NCI-H187 treated with DMSO at 0.1 percent for 48 hours (cell line): ENCODE measurements at regions not wholly inside any gene's neighbourhood (a gene's known extent, or its start where the extent isn't known, plus 50 kb on each side); places are given as distances from the start of the nearest gene placed in this dataset.
"Not testable (repeated sequence)": the region's sequence is repeated elsewhere in the genome, so short reads cannot be mapped to it uniquely, and the experiment has no call there.

ENCODE experiments used
- DNase-seq: peaks from one replicate; lab custom pipeline; 2025; lab: John Stamatoyannopoulos, UW

- not testable (repeated sequence) for DNase-seq
Measured at GRCh38 chr9:105022545-105022944, 94.6 kb upstream of the ABCA1 start.

GRCh38 chr9:105023788-105024187 is 95.8 kb upstream of the ABCA1 start:
- DNase-seq: no peak

GRCh38 chr9:105024529-105024928 is 96.6 kb upstream of the ABCA1 start:
- DNase-seq: no peak

GRCh38 chr9:105026451-105026850 is 98.5 kb upstream of the ABCA1 start:
- DNase-seq: no peak

GRCh38 chr9:105027084-105027483 is 99.1 kb upstream of the ABCA1 start:
- DNase-seq: no peak

GRCh38 chr9:105030285-105030684 is 102.3 kb upstream of the ABCA1 start:
- DNase-seq: no peak

GRCh38 chr9:105037139-105037538 is 109.2 kb upstream of the ABCA1 start:
- DNase-seq: no peak

GRCh38 chr9:105038051-105038450 is 110.1 kb upstream of the ABCA1 start:
- no peak for DNase-seq

GRCh38 chr9:105039175-105039799 is 111.3 kb upstream of the ABCA1 start:
- DNase-seq: no peak

- DNase-seq: no peak
Measured at GRCh38 chr9:105043370-105043936, 115.5 kb upstream of the ABCA1 start.

- DNase-seq: no peak
Measured at GRCh38 chr9:105044518-105044917, 116.6 kb upstream of the ABCA1 start.

GRCh38 chr9:105046907-105047741 is 119.2 kb upstream of the ABCA1 start:
- no peak for DNase-seq

- DNase-seq: no peak
Measured at GRCh38 chr9:105047742-105048041, 119.7 kb upstream of the ABCA1 start.

- DNase-seq: no peak
Measured at GRCh38 chr9:105048331-105048730, 120.4 kb upstream of the ABCA1 start.

GRCh38 chr9:105050296-105050695 is 122.3 kb upstream of the ABCA1 start:
- DNase-seq: no peak

GRCh38 chr9:105051897-105052296 is 123.9 kb upstream of the ABCA1 start:
- DNase-seq: no peak

GRCh38 chr9:105052346-105052745 is 124.4 kb upstream of the ABCA1 start:
- no peak for DNase-seq

GRCh38 chr9:105053209-105053652 is 125.3 kb upstream of the ABCA1 start:
- no peak for DNase-seq

GRCh38 chr9:105054491-105054890 is 126.5 kb upstream of the ABCA1 start:
- no peak for DNase-seq

GRCh38 chr9:105055917-105056316 is 128.0 kb upstream of the ABCA1 start:
- DNase-seq: no peak

GRCh38 chr9:105057551-105057950 is 129.6 kb upstream of the ABCA1 start:
- no peak for DNase-seq

GRCh38 chr9:105059252-105059651 is 131.3 kb upstream of the ABCA1 start:
- DNase-seq: no peak

GRCh38 chr9:105062222-105062855 is 134.4 kb upstream of the ABCA1 start:
- DNase-seq: no peak
